Tibial nerve (tissue), 4 donors: ENCODE measurements at regions not wholly inside any gene's neighbourhood (a gene's known extent, or its start where the extent isn't known, plus 50 kb on each side); places are given as distances from the start of the nearest gene placed in this dataset.

Experiments used
- DNase-seq, 2 donors: peaks; one replicate each; pipeline ENCODE4 v3.0.0-alpha.2; 2019; ENCODE audit warnings: low spot score in 2 of 2
- H3K27ac ChIP-seq, 4 donors: fragments of 200-600 bp; sonication (generic) in 3 of 4; one replicate each; pipeline ENCODE4 v1.5.1; 2017 to 2019; ENCODE audit warnings: mild to moderate bottlenecking in 1 of 4
- H3K27me3 ChIP-seq, 2 donors: fragments of 200-600 bp; sonication (generic) in 1 of 2; one replicate each; pipeline versions ENCODE4 v1.5.1 to v1.6.0; 2017 to 2019
- H3K36me3 ChIP-seq, 3 donors: fragments of 200-600 bp; sonication (generic); one replicate each; pipeline ENCODE4 v1.5.1; 2018 to 2019
- H3K4me1 ChIP-seq, 4 donors: fragments of 200-600 bp; sonication (generic) in 3 of 4; one replicate each; pipeline ENCODE4 v1.5.1; 2017 to 2019
- H3K4me3 ChIP-seq, 4 donors: fragments of 200-600 bp; sonication (generic) in 3 of 4; one replicate each; pipeline ENCODE4 v1.5.1; 2017 to 2019; ENCODE audit warnings: mild to moderate bottlenecking in 1 of 4, moderate library complexity in 1 of 4
- H3K9me3 ChIP-seq, 4 donors: fragments of 200-600 bp; sonication (generic) in 3 of 4; one replicate each; pipeline ENCODE4 v1.5.1; 2017 to 2019
- CTCF ChIP-seq, 5 experiments: fragments of 200-600 bp in 3 of 5; fragments of 450-650 bp in 2 of 5; sonication (generic) in 3 of 5; IDR thresholded peaks; one replicate each; pipeline ENCODE4 v1.5.1; 2016 to 2019; ENCODE audit warnings: antibody characterized with exemption in 5 of 5, mild to moderate bottlenecking in 3 of 5, moderate library complexity in 2 of 5
- EP300 ChIP-seq, 2 donors: sonication (generic); formaldehyde crosslinking; IDR thresholded peaks; one replicate each; pipeline ENCODE4 v1.6.1; 2017; ENCODE audit warnings: antibody characterized with exemption in 2 of 2, mild to moderate bottlenecking in 1 of 2
- POLR2A ChIP-seq, 2 donors: fragments of 450-650 bp; IDR thresholded peaks; one replicate each; pipeline ENCODE4 v1.6.1; 2017; ENCODE audit warnings: antibody characterized with exemption in 2 of 2, mild to moderate bottlenecking in 2 of 2, moderate library complexity in 2 of 2
- WGBS, 2 donors: methylation state at CpG; one replicate each; pipeline ENCODE4 v1.1.5; 2018; 5-methylcytosine and 5-hydroxymethylcytosine counted together

GRCh38 chr16:9257843-9258242, 166.4 kb downstream of the HAPSTR1 start:
- no peaks in the 10 kb centered on the region for H3K36me3 ChIP-seq
- no peaks in the 10 kb centered on the region for H3K27me3 ChIP-seq
- H3K4me3 ChIP-seq, result no peak overlapping the region
- WGBS, 2 donors, result 71 to 86% methylated on average over 1 of the region's 1 CpG
- H3K4me1 ChIP-seq, result peaks cover 0 to 6% (median 0%) of the 10 kb centered on the region in 4 donors
- no peak for DNase-seq
- TF ChIP-seq POLR2A (IDR thresholded peaks at IDR 0.05) (no peak), EP300 (IDR thresholded peaks at IDR 0.05) (no peak), CTCF (IDR thresholded peaks at IDR 0.05) (no peak)
- no peak overlapping the region for H3K27ac ChIP-seq
- H3K9me3 ChIP-seq, result peaks cover 0 to 10% (median 0%) of the 10 kb centered on the region in 4 donors

GRCh38 chr16:9258423-9259051, 167.1 kb downstream of the HAPSTR1 start:
- no peak for DNase-seq
- H3K36me3 ChIP-seq, result no peaks in the 10 kb centered on the region
- WGBS, 2 donors, result 57 to 69% methylated on average over 10 to 13 of the region's 14 CpGs

GRCh38 chr16:9259914-9260608, 168.6 kb downstream of the HAPSTR1 start:
- peak in 1 of 2 donors; percentile 6 for DNase-seq
- H3K9me3 ChIP-seq, result peaks cover 0 to 3% (median 0%) of the 10 kb centered on the region in 4 donors
- no peak overlapping the region for H3K27ac ChIP-seq
- TF ChIP-seq EP300 (IDR thresholded peaks at IDR 0.05) (no peak), CTCF (IDR thresholded peaks at IDR 0.05) (no peak), POLR2A (IDR thresholded peaks at IDR 0.05) (no peak)
- H3K4me1 ChIP-seq, result peaks cover 0 to 6% (median 0%) of the 10 kb centered on the region in 4 donors
- no peak overlapping the region for H3K4me3 ChIP-seq
- WGBS, 2 donors, result 53 to 65% methylated on average over 7 of the region's 7 CpGs
- H3K36me3 ChIP-seq, result no peaks in the 10 kb centered on the region
- H3K27me3 ChIP-seq, result no peaks in the 10 kb centered on the region

More at GRCh38 chr16:9258423-9259051, 167.1 kb downstream of the HAPSTR1 start:
- TF ChIP-seq POLR2A (IDR thresholded peaks at IDR 0.05) (no peak), CTCF (IDR thresholded peaks at IDR 0.05) (peak in 3 of 5 experiments; percentile 6 to 31 (median 18))
- H3K4me1 ChIP-seq, result peaks cover 0 to 6% (median 0%) of the 10 kb centered on the region in 4 donors
- H3K4me3 ChIP-seq, result no peak overlapping the region
- H3K27ac ChIP-seq, result no peak overlapping the region
- no peaks in the 10 kb centered on the region for H3K27me3 ChIP-seq
- H3K9me3 ChIP-seq, result peaks cover 0 to 10% (median 0%) of the 10 kb centered on the region in 4 donors

- Histone ChIP-seq H3K4me3 (no peak overlapping the region), H3K36me3 (no peaks in the 10 kb centered on the region), H3K9me3 (peaks cover 0 to under 1% (median 0%) of the 10 kb centered on the region in 4 donors), H3K4me1 (peaks cover 0 to 6% (median 0%) of the 10 kb centered on the region in 4 donors), H3K27me3 (no peaks in the 10 kb centered on the region), H3K27ac (no peak overlapping the region)
- WGBS, 2 donors, result 25 to 37% methylated on average over 4 of the region's 4 CpGs
- TF ChIP-seq CTCF (IDR thresholded peaks at IDR 0.05) (no peak), EP300 (IDR thresholded peaks at IDR 0.05) (no peak), POLR2A (IDR thresholded peaks at IDR 0.05) (no peak)
- DNase-seq, result peak in 1 of 2 donors; percentile 10
Observed at GRCh38 chr16:9260666-9261065, 169.2 kb downstream of the HAPSTR1 start.

- Histone ChIP-seq H3K27ac (no peak overlapping the region), H3K4me1 (peaks cover 0 to 6% (median 0%) of the 10 kb centered on the region in 4 donors), H3K4me3 (no peak overlapping the region), H3K27me3 (no peaks in the 10 kb centered on the region), H3K9me3 (peaks cover 0 to 7% (median 0%) of the 10 kb centered on the region in 4 donors), H3K36me3 (no peaks in the 10 kb centered on the region)
- DNase-seq, result no peak
- 73 to 82% methylated on average over 5 of the region's 5 CpGs for WGBS, 2 donors
- TF ChIP-seq EP300 (IDR thresholded peaks at IDR 0.05) (no peak), CTCF (IDR thresholded peaks at IDR 0.05) (no peak), POLR2A (IDR thresholded peaks at IDR 0.05) (no peak)
Observed at GRCh38 chr16:9261376-9261775, 169.9 kb downstream of the HAPSTR1 start.
